ENCODE measurements at regions not wholly inside any gene's neighbourhood (a gene's known extent, or its start where the extent isn't known, plus 50 kb on each side); places are given as distances from the start of the nearest gene placed in this dataset.
A peak's percentile ranks its signal among the peaks of the same experiment; 100 is the strongest.

DNA sequence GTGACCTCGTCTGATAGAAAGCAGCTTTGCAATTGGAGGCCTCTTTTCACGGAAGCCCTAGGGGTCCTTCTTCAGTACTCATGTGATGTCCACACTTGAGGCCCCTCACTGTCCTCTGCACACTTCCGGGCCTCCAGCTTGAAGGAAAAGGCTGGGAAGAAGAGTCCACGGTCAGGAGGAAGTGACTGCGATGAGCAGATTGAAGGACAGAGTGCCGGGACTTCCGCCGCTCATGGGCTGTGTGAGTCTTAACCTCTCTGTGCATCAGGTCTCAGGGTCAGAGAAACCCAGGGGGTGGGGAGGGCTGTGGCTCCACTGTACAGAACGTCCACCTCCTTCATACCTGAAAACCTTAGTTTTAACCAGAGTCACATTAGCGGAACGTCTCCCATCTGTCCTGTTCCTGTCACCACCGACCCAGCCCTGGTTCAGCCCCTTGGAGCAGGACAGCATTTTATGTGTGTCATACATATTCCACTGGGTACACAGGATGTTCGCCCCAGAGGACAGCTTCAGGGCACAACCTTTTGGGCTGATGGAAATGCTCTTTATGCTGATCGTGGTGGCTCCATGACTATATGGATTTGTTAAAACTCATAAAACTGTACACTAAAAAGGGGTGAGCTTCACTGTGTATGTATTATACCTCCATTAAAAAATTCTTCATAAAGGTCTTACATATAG is 51.0 kb upstream of the SORCS2 start:
- H3K4me1 Mint-ChIP-seq = peaks cover 14% of the 10 kb centered on the region
- H3K27me3 Mint-ChIP-seq (ENCODE audit: low read depth) = peaks cover 11% of the 10 kb centered on the region
- no peaks in the 10 kb centered on the region for H3K9me3 Mint-ChIP-seq
- TF ChIP-seq, protein P1, sequence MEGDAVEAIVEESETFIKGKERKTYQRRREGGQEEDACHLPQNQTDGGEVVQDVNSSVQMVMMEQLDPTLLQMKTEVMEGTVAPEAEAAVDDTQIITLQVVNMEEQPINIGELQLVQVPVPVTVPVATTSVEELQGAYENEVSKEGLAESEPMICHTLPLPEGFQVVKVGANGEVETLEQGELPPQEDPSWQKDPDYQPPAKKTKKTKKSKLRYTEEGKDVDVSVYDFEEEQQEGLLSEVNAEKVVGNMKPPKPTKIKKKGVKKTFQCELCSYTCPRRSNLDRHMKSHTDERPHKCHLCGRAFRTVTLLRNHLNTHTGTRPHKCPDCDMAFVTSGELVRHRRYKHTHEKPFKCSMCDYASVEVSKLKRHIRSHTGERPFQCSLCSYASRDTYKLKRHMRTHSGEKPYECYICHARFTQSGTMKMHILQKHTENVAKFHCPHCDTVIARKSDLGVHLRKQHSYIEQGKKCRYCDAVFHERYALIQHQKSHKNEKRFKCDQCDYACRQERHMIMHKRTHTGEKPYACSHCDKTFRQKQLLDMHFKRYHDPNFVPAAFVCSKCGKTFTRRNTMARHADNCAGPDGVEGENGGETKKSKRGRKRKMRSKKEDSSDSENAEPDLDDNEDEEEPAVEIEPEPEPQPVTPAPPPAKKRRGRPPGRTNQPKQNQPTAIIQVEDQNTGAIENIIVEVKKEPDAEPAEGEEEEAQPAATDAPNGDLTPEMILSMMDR (IDR thresholded peaks at IDR 0.05; ENCODE audit: unreplicated experiment in 3 of 3) = no peak
- no peak overlapping the region for H3K27ac Mint-ChIP-seq
- H3K4me3 Mint-ChIP-seq = no peak overlapping the region
- H3K36me3 Mint-ChIP-seq (ENCODE audit: low read depth) = no peaks in the 10 kb centered on the region

- Mint-ChIP-seq H3K36me3 (ENCODE audit: low read depth) (no peaks in the 10 kb centered on the region), H3K9me3 (no peaks in the 10 kb centered on the region), H3K27ac (no peak overlapping the region), H3K4me1 (peaks cover 16% of the 10 kb centered on the region), H3K27me3 (ENCODE audit: low read depth) (peaks cover 6% of the 10 kb centered on the region), H3K4me3 (no peak overlapping the region)
- TF ChIP-seq, protein P1 (IDR thresholded peaks at IDR 0.05; ENCODE audit: unreplicated experiment in 3 of 3) = no peak
Observed at GRCh38 chr4:7140692-7141069, 51.7 kb upstream of the SORCS2 start.

- Mint-ChIP-seq H3K27me3 (ENCODE audit: low read depth) (peaks cover 4% of the 10 kb centered on the region), H3K36me3 (ENCODE audit: low read depth) (no peaks in the 10 kb centered on the region), H3K27ac (peak overlapping the region in 1 of 3 experiments; percentile 61), H3K9me3 (no peaks in the 10 kb centered on the region), H3K4me3 (no peak overlapping the region), H3K4me1 (peaks cover 19% of the 10 kb centered on the region)
- TF ChIP-seq, protein P1 (IDR thresholded peaks at IDR 0.05; ENCODE audit: unreplicated experiment in 3 of 3) = no peak
Observed at GRCh38 chr4:7140062-7140691, 52.2 kb upstream of the SORCS2 start.

GRCh38 chr4:7139167-7139982 is 53.0 kb upstream of the SORCS2 start:
- Mint-ChIP-seq H3K4me3 (no peak overlapping the region), H3K27ac (no peak overlapping the region), H3K27me3 (ENCODE audit: low read depth) (peaks cover 4% of the 10 kb centered on the region), H3K4me1 (peaks cover 26% of the 10 kb centered on the region), H3K9me3 (no peaks in the 10 kb centered on the region), H3K36me3 (ENCODE audit: low read depth) (no peaks in the 10 kb centered on the region)
- TF ChIP-seq, protein P1 (IDR thresholded peaks at IDR 0.05; ENCODE audit: unreplicated experiment in 3 of 3) = no peak

- Mint-ChIP-seq H3K27me3 (ENCODE audit: low read depth) (peaks cover 4% of the 10 kb centered on the region), H3K9me3 (no peaks in the 10 kb centered on the region), H3K4me1 (peaks cover 32% of the 10 kb centered on the region), H3K4me3 (no peak overlapping the region), H3K36me3 (ENCODE audit: low read depth) (no peaks in the 10 kb centered on the region), H3K27ac (no peak overlapping the region)
- TF ChIP-seq, protein P1 (IDR thresholded peaks at IDR 0.05; ENCODE audit: unreplicated experiment in 3 of 3) = no peak
Observed at GRCh38 chr4:7138223-7139166, 53.8 kb upstream of the SORCS2 start.

Data from nephron (organoid).